Tibial nerve (tissue), 4 donors: ENCODE measurements at regions not wholly inside any gene's neighbourhood (a gene's known extent, or its start where the extent isn't known, plus 50 kb on each side); places are given as distances from the start of the nearest gene placed in this dataset.

ENCODE experiments used
- DNase-seq, 2 donors: peaks; one replicate each; pipeline ENCODE4 v3.0.0-alpha.2; 2019; ENCODE audit warnings: low spot score in 2 of 2
- H3K27ac ChIP-seq, 4 donors: fragments of 200-600 bp; sonication (generic) in 3 of 4; one replicate each; pipeline ENCODE4 v1.5.1; 2017 to 2019; ENCODE audit warnings: mild to moderate bottlenecking in 1 of 4
- H3K27me3 ChIP-seq, 2 donors: fragments of 200-600 bp; sonication (generic) in 1 of 2; one replicate each; pipeline versions ENCODE4 v1.5.1 to v1.6.0; 2017 to 2019
- H3K36me3 ChIP-seq, 3 donors: fragments of 200-600 bp; sonication (generic); one replicate each; pipeline ENCODE4 v1.5.1; 2018 to 2019
- H3K4me1 ChIP-seq, 4 donors: fragments of 200-600 bp; sonication (generic) in 3 of 4; one replicate each; pipeline ENCODE4 v1.5.1; 2017 to 2019
- H3K4me3 ChIP-seq, 4 donors: fragments of 200-600 bp; sonication (generic) in 3 of 4; one replicate each; pipeline ENCODE4 v1.5.1; 2017 to 2019; ENCODE audit warnings: mild to moderate bottlenecking in 1 of 4, moderate library complexity in 1 of 4
- H3K9me3 ChIP-seq, 4 donors: fragments of 200-600 bp; sonication (generic) in 3 of 4; one replicate each; pipeline ENCODE4 v1.5.1; 2017 to 2019
- CTCF ChIP-seq, 5 experiments: fragments of 200-600 bp in 3 of 5; fragments of 450-650 bp in 2 of 5; sonication (generic) in 3 of 5; IDR thresholded peaks; one replicate each; pipeline ENCODE4 v1.5.1; 2016 to 2019; ENCODE audit warnings: antibody characterized with exemption in 5 of 5, mild to moderate bottlenecking in 3 of 5, moderate library complexity in 2 of 5
- EP300 ChIP-seq, 2 donors: sonication (generic); formaldehyde crosslinking; IDR thresholded peaks; one replicate each; pipeline ENCODE4 v1.6.1; 2017; ENCODE audit warnings: antibody characterized with exemption in 2 of 2, mild to moderate bottlenecking in 1 of 2
- POLR2A ChIP-seq, 2 donors: fragments of 450-650 bp; IDR thresholded peaks; one replicate each; pipeline ENCODE4 v1.6.1; 2017; ENCODE audit warnings: antibody characterized with exemption in 2 of 2, mild to moderate bottlenecking in 2 of 2, moderate library complexity in 2 of 2
- WGBS, 2 donors: methylation state at CpG; one replicate each; pipeline ENCODE4 v1.1.5; 2018; 5-methylcytosine and 5-hydroxymethylcytosine counted together

- no peak for DNase-seq
- Histone ChIP-seq H3K9me3 (peaks cover 0 to 8% (median 0%) of the 10 kb centered on the region in 4 donors), H3K4me1 (no peaks in the 10 kb centered on the region), H3K27ac (no peak overlapping the region), H3K4me3 (no peak overlapping the region), H3K27me3 (no peaks in the 10 kb centered on the region), H3K36me3 (no peaks in the 10 kb centered on the region)
- no peak for TF ChIP-seq EP300 (IDR thresholded peaks at IDR 0.05)
- TF ChIP-seq POLR2A (IDR thresholded peaks at IDR 0.05): no peak
- TF ChIP-seq CTCF (IDR thresholded peaks at IDR 0.05): no peak
Measured at GRCh38 chr13:83295686-83296085, 586.6 kb downstream of the SLITRK1 start.

GRCh38 chr13:83286737-83287136, 595.5 kb downstream of the SLITRK1 start:
- Histone ChIP-seq H3K4me3 (no peak overlapping the region), H3K36me3 (no peaks in the 10 kb centered on the region), H3K9me3 (no peaks in the 10 kb centered on the region), H3K4me1 (no peaks in the 10 kb centered on the region), H3K27me3 (no peaks in the 10 kb centered on the region), H3K27ac (no peak overlapping the region)
- DNase-seq: no peak
- TF ChIP-seq CTCF (IDR thresholded peaks at IDR 0.05) (no peak), POLR2A (IDR thresholded peaks at IDR 0.05) (no peak), EP300 (IDR thresholded peaks at IDR 0.05) (no peak)

- Histone ChIP-seq H3K27me3 (no peaks in the 10 kb centered on the region), H3K27ac (no peak overlapping the region), H3K9me3 (no peaks in the 10 kb centered on the region), H3K4me1 (no peaks in the 10 kb centered on the region), H3K4me3 (no peak overlapping the region), H3K36me3 (no peaks in the 10 kb centered on the region)
- TF ChIP-seq CTCF (IDR thresholded peaks at IDR 0.05) (no peak), EP300 (IDR thresholded peaks at IDR 0.05) (no peak), POLR2A (IDR thresholded peaks at IDR 0.05) (no peak)
- DNase-seq: no peak
- WGBS, 2 donors: 54 to 70% methylated on average over 1 of the region's 1 CpG
Measured at GRCh38 chr13:83281654-83282053, 600.6 kb downstream of the SLITRK1 start.

GRCh38 chr13:83274679-83275078, 607.6 kb downstream of the SLITRK1 start:
- H3K9me3 ChIP-seq: no peaks in the 10 kb centered on the region
- H3K27me3 ChIP-seq: no peaks in the 10 kb centered on the region
- H3K36me3 ChIP-seq: no peaks in the 10 kb centered on the region
- H3K4me1 ChIP-seq: no peaks in the 10 kb centered on the region
- H3K27ac ChIP-seq: no peak overlapping the region
- DNase-seq: no peak
- TF ChIP-seq POLR2A (IDR thresholded peaks at IDR 0.05): no peak
- TF ChIP-seq EP300 (IDR thresholded peaks at IDR 0.05): no peak
- TF ChIP-seq CTCF (IDR thresholded peaks at IDR 0.05): no peak
- no peak overlapping the region for H3K4me3 ChIP-seq

- H3K4me1 ChIP-seq: no peaks in the 10 kb centered on the region
- H3K27ac ChIP-seq: no peak overlapping the region
- no peaks in the 10 kb centered on the region for H3K9me3 ChIP-seq
- DNase-seq: no peak
- 60 to 67% methylated on average over 1 of the region's 1 CpG for WGBS, 2 donors
- no peaks in the 10 kb centered on the region for H3K36me3 ChIP-seq
- TF ChIP-seq POLR2A (IDR thresholded peaks at IDR 0.05) (no peak), EP300 (IDR thresholded peaks at IDR 0.05) (no peak), CTCF (IDR thresholded peaks at IDR 0.05) (no peak)
- H3K4me3 ChIP-seq: no peak overlapping the region
- no peaks in the 10 kb centered on the region for H3K27me3 ChIP-seq
Measured at GRCh38 chr13:83272652-83273240, 609.5 kb downstream of the SLITRK1 start.
